Ureter (tissue), 1 donor: ENCODE measurements at regions not wholly inside any gene's neighbourhood (a gene's known extent, or its start where the extent isn't known, plus 50 kb on each side); places are given as distances from the start of the nearest gene placed in this dataset.

Experiments used
- DNase-seq: peaks from one replicate; pipeline ENCODE4 v3.0.0-alpha.2; 2020; ENCODE audit warnings: low spot score
- donor health status: DM: yes; HTN: yes; CAD: no.

- no peak for DNase-seq
These were observed 56.5 kb upstream of the COL3A1 start for GRCh38 chr2:188917632-188918031.

GRCh38 chr2:188919824-188920223, 54.3 kb upstream of the COL3A1 start:
- no peak for DNase-seq

- no peak for DNase-seq
These were observed 52.0 kb upstream of the COL3A1 start for GRCh38 chr2:188922191-188922590.
